ENCODE measurements at regions not wholly inside any gene's neighbourhood (a gene's known extent, or its start where the extent isn't known, plus 50 kb on each side); places are given as distances from the start of the nearest gene placed in this dataset.
A peak's percentile ranks its signal among the peaks of the same experiment; 100 is the strongest.

- DNase-seq (ENCODE audit: low spot score): no peak
Observed at GRCh38 chr3:64354221-64354620, 129.0 kb upstream of the PRICKLE2 start.

GRCh38 chr3:64353226-64353625 is 128.0 kb upstream of the PRICKLE2 start:
- DNase-seq (ENCODE audit: low spot score): no peak

- no peak for DNase-seq (ENCODE audit: low spot score)
Observed at GRCh38 chr3:64352639-64352992, 127.3 kb upstream of the PRICKLE2 start.

- peak; percentile 33 for DNase-seq (ENCODE audit: low spot score)
Observed at GRCh38 chr3:64351713-64352638, 126.7 kb upstream of the PRICKLE2 start.

- no peak for DNase-seq (ENCODE audit: low spot score)
Observed at GRCh38 chr3:64349551-64349950, 124.3 kb upstream of the PRICKLE2 start.

GRCh38 chr3:64345371-64345770 is 120.1 kb upstream of the PRICKLE2 start:
- no peak for DNase-seq (ENCODE audit: low spot score)

- DNase-seq (ENCODE audit: low spot score): no peak
Observed at GRCh38 chr3:64344721-64345207, 119.5 kb upstream of the PRICKLE2 start.

GRCh38 chr3:64343689-64344430 is 118.6 kb upstream of the PRICKLE2 start:
- DNase-seq (ENCODE audit: low spot score): no peak

- DNase-seq (ENCODE audit: low spot score): peak; percentile 27
Observed at GRCh38 chr3:64342940-64343688, 117.8 kb upstream of the PRICKLE2 start.

GRCh38 chr3:64341296-64341695 is 116.0 kb upstream of the PRICKLE2 start:
- DNase-seq (ENCODE audit: low spot score): no peak

- no peak for DNase-seq (ENCODE audit: low spot score)
Observed at GRCh38 chr3:64340641-64341101, 115.4 kb upstream of the PRICKLE2 start.

GRCh38 chr3:64336488-64336887 is 111.2 kb upstream of the PRICKLE2 start:
- DNase-seq (ENCODE audit: low spot score): no peak

- no peak for DNase-seq (ENCODE audit: low spot score)
Observed at GRCh38 chr3:64332459-64333350, 107.4 kb upstream of the PRICKLE2 start.

- DNase-seq (ENCODE audit: low spot score): peak; percentile 24
Observed at GRCh38 chr3:64331605-64332004, 106.3 kb upstream of the PRICKLE2 start.

- DNase-seq (ENCODE audit: low spot score): peak; percentile 13
Observed at GRCh38 chr3:64329037-64329436, 103.8 kb upstream of the PRICKLE2 start.

- no peak for DNase-seq (ENCODE audit: low spot score)
Observed at GRCh38 chr3:64327100-64327804, 102.0 kb upstream of the PRICKLE2 start.

- DNase-seq (ENCODE audit: low spot score): peak; percentile 43
Observed at GRCh38 chr3:64321747-64322146, 96.5 kb upstream of the PRICKLE2 start.

GRCh38 chr3:64319391-64319790 is 94.1 kb upstream of the PRICKLE2 start:
- no peak for DNase-seq (ENCODE audit: low spot score)

- no peak for DNase-seq (ENCODE audit: low spot score)
Observed at GRCh38 chr3:64318668-64319271, 93.5 kb upstream of the PRICKLE2 start.

GRCh38 chr3:64318001-64318400 is 92.7 kb upstream of the PRICKLE2 start:
- peak; percentile 73 for DNase-seq (ENCODE audit: low spot score)
